ENCODE measurements at regions not wholly inside any gene's neighbourhood (a gene's known extent, or its start where the extent isn't known, plus 50 kb on each side); places are given as distances from the start of the nearest gene placed in this dataset.
"Not testable (repeated sequence)": the region's sequence is repeated elsewhere in the genome, so short reads cannot be mapped to it uniquely, and the experiment has no call there.

GRCh38 chr21:41568606-41569385 lies 60.8 kb upstream of the TMPRSS2 start:
- DNase-seq (ENCODE audit: low read depth in 1 of 2, low spot score in 1 of 2) = no peak
- TF ChIP-seq CTCF (IDR thresholded peaks at IDR 0.05; ENCODE audit: insufficient read depth, low read length) = no peak
- TF ChIP-seq GABPA (IDR thresholded peaks at IDR 0.05; ENCODE audit: low read depth) = no peak
- TF ChIP-seq POLR2AphosphoS5 (IDR thresholded peaks at IDR 0.05; ENCODE audit: low read depth) = no peak
- TF ChIP-seq SPI1 (IDR thresholded peaks at IDR 0.05; ENCODE audit: borderline replicate concordance, low read depth) = no peak
- no peak for TF ChIP-seq REST (IDR thresholded peaks at IDR 0.05; ENCODE audit: insufficient replicate concordance, low read depth)
- no peaks in the 10 kb centered on the region for H3K27me3 ChIP-seq (ENCODE audit: insufficient read depth, poor library complexity, severe bottlenecking)
- no peak overlapping the region for H3K4me3 ChIP-seq (replicated peaks; ENCODE audit: insufficient read depth, low read length)
- no peak overlapping the region for H3K27ac ChIP-seq (replicated peaks)

DNA sequence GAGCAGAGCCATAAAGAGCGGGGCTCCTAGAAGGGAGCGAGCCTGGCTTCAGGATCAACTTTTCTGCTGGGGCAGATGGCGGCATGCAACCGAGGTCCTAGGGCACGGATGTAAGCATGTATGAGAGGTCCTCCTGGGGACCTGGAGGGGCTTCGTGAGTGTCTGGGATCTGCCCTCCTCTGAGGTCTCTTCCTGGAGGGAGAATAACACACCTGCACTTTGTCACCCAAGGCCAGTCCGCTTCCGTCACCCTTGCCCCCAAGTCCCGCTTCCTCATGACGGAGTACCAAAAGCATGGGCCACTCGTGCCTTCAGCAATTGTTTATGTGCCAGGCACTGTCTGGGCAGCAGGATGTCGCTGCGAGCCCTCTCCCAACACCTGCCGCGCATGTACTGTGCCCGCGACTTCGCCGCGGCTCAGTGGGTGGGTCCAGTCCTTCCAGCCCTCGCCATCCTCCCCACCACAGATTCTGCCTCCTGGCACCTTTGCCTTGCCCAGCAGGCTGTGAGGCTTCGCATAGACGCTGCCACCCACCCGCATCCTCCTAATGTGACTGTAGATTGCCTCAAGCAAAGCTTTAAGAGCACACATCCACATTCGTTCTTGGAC lies 60.0 kb upstream of the TMPRSS2 start:
- H3K27me3 ChIP-seq (ENCODE audit: insufficient read depth, poor library complexity, severe bottlenecking) = no peaks in the 10 kb centered on the region
- H3K4me3 ChIP-seq (replicated peaks; ENCODE audit: insufficient read depth, low read length) = no peak overlapping the region
- no peak overlapping the region for H3K27ac ChIP-seq (replicated peaks)
- no peak for DNase-seq (ENCODE audit: low read depth in 1 of 2, low spot score in 1 of 2)
- no peak for TF ChIP-seq SPI1 (IDR thresholded peaks at IDR 0.05; ENCODE audit: borderline replicate concordance, low read depth)
- TF ChIP-seq CTCF (IDR thresholded peaks at IDR 0.05; ENCODE audit: insufficient read depth, low read length) = no peak
- TF ChIP-seq POLR2AphosphoS5 (IDR thresholded peaks at IDR 0.05; ENCODE audit: low read depth) = no peak
- no peak for TF ChIP-seq GABPA (IDR thresholded peaks at IDR 0.05; ENCODE audit: low read depth)
- no peak for TF ChIP-seq REST (IDR thresholded peaks at IDR 0.05; ENCODE audit: insufficient replicate concordance, low read depth)

GRCh38 chr21:41567237-41567636 lies 59.3 kb upstream of the TMPRSS2 start:
- not testable (repeated sequence) for DNase-seq (ENCODE audit: low read depth in 1 of 2, low spot score in 1 of 2); H3K27ac ChIP-seq (replicated peaks); H3K4me3 ChIP-seq (replicated peaks; ENCODE audit: insufficient read depth, low read length); H3K27me3 ChIP-seq (ENCODE audit: insufficient read depth, poor library complexity, severe bottlenecking)

DNA sequence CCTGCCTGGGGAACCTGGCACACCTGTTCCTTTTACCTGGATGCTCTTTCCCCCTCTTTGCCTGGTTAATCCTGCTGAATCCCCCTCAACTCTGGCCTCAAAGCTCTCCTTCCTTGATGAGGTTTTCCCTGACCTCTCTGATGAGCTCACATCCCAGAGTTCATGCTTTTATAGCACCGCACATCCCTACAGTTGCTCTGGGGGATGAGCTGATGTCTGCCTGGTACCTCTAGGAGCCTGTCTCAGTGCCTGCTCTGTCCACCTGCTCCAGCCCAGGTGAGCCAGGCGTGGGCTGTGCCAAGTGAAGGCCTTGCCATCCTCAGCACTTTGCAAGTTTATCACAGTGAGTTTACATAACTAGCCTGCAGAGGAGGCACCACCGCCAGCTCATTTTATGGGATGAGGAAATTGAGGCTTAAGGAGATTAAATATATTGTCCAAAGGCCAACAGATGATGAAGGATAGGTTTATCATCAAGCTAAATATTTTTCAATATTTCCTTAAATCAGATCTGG lies 58.6 kb upstream of the TMPRSS2 start:
- Histone ChIP-seq H3K27me3 (ENCODE audit: insufficient read depth, poor library complexity, severe bottlenecking) (no peaks in the 10 kb centered on the region), H3K27ac (replicated peaks) (no peak overlapping the region), H3K4me3 (replicated peaks; ENCODE audit: insufficient read depth, low read length) (no peak overlapping the region)
- DNase-seq (ENCODE audit: low read depth in 1 of 2, low spot score in 1 of 2) = no peak
- TF ChIP-seq REST (IDR thresholded peaks at IDR 0.05; ENCODE audit: insufficient replicate concordance, low read depth) = no peak
- TF ChIP-seq GABPA (IDR thresholded peaks at IDR 0.05; ENCODE audit: low read depth) = no peak
- no peak for TF ChIP-seq SPI1 (IDR thresholded peaks at IDR 0.05; ENCODE audit: borderline replicate concordance, low read depth)
- TF ChIP-seq POLR2AphosphoS5 (IDR thresholded peaks at IDR 0.05; ENCODE audit: low read depth) = no peak
- TF ChIP-seq CTCF (IDR thresholded peaks at IDR 0.05; ENCODE audit: insufficient read depth, low read length) = no peak
